Lung (tissue), 11 donors: ENCODE measurements at regions not wholly inside any gene's neighbourhood (a gene's known extent, or its start where the extent isn't known, plus 50 kb on each side); places are given as distances from the start of the nearest gene placed in this dataset.
A peak's percentile ranks its signal among the peaks of the same experiment; 100 is the strongest.

Source experiments
- ATAC-seq: fragments of 200-7000 bp; cut with Tn5 transposase; one replicate; pipeline ENCODE4 v1.9.1; 2020; ENCODE audit warnings: moderate number of reproducible peaks; ENCODE audit not compliant: insufficient read depth, low FRiP score
- DNase-seq, 3 donors: peaks; one replicate each; pipeline ENCODE4 v3.0.0-alpha.2; 2013 to 2017
- H3K27ac ChIP-seq, 2 donors: one replicate each; pipeline ENCODE4 v1.5.1; 2013; ENCODE audit warnings: mild to moderate bottlenecking in 2 of 2, moderate library complexity in 2 of 2, control low read depth in 1 of 2, inconsistent platforms in 1 of 2, low read depth in 1 of 2, low read length in 1 of 2
- H3K27me3 ChIP-seq, 3 donors: one replicate each; pipeline ENCODE4 v1.5.1; 2013; ENCODE audit warnings: low read length in 2 of 3; ENCODE audit not compliant: control insufficient read depth in 3 of 3, insufficient read depth in 3 of 3
- H3K36me3 ChIP-seq, 4 donors: one replicate each; pipeline ENCODE4 v1.5.1; 2013; ENCODE audit warnings: low read length in 4 of 4, mild to moderate bottlenecking in 1 of 4, moderate library complexity in 1 of 4; ENCODE audit not compliant: control insufficient read depth in 4 of 4, insufficient read depth in 4 of 4
- H3K4me1 ChIP-seq, 5 donors: one replicate each; pipeline ENCODE4 v1.5.1; 2013; ENCODE audit warnings: low read length in 5 of 5, mild to moderate bottlenecking in 2 of 5, moderate library complexity in 1 of 5; ENCODE audit not compliant: control insufficient read depth in 5 of 5, insufficient read depth in 5 of 5
- H3K4me3 ChIP-seq: one replicate; pipeline ENCODE4 v1.5.1; 2013; ENCODE audit warnings: mild to moderate bottlenecking, control low read depth, moderate library complexity
- H3K9ac ChIP-seq, 2 donors: one replicate each; pipeline ENCODE4 v1.5.1; 2013; ENCODE audit warnings: low read length in 2 of 2, control low read depth in 1 of 2; ENCODE audit not compliant: insufficient read depth in 1 of 2
- H3K9me3 ChIP-seq, 4 donors: one replicate each; pipeline ENCODE4 v1.5.1; 2013; ENCODE audit warnings: low read length in 3 of 4, mild to moderate bottlenecking in 1 of 4, moderate library complexity in 1 of 4; ENCODE audit not compliant: control insufficient read depth in 4 of 4, insufficient read depth in 3 of 4
- WGBS, 2 donors: extraction: QIAGEN DNeasy Blood & Tissue Kit; methylation state at CpG; one replicate each; pipeline ENCODE4 v1.1.7; 2013; 5-methylcytosine and 5-hydroxymethylcytosine counted together
- TF ChIP-seq, protein P1 (sequence below): IDR thresholded peaks from 2 replicates; pipeline ENCODE4 v1.5.1; 2012; ENCODE audit warnings: mild to moderate bottlenecking; ENCODE audit errors: control extremely low read depth, extremely low read depth
- donor health status: control.
- donor health status: control.
- donor health status: Bipolar disorder and iron deficiency.
- donor health status: healthy.
- donor health status: DM: yes; HTN: yes; CAD: no.

DNA sequence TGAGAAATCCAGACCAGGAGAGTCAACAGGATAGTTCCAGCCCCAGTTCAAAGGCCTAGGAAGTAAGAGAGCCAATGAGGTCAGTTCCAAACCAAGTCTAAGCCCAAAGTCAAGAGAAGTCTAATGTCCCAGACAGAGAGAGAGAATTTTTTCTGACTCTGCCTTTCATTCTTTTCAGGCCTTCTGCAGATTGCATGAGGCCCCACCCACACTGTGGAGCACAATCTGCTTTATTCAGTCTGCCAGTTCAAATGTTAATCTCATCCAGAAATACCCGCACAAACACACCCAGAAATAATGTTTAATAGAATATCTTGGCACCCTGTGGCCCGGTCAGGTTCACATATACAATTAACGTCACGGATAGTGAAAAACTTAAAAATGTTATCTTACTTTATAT lies 962.4 kb upstream of the SOX9 start:
- DNase-seq: no peak
- no peak for ATAC-seq
- H3K27me3 ChIP-seq: no peaks in the 10 kb centered on the region
- H3K9ac ChIP-seq: no peak overlapping the region
- 92 to 94% methylated on average over 4 of the region's 4 CpGs for WGBS, 2 donors
- TF ChIP-seq, protein P1, sequence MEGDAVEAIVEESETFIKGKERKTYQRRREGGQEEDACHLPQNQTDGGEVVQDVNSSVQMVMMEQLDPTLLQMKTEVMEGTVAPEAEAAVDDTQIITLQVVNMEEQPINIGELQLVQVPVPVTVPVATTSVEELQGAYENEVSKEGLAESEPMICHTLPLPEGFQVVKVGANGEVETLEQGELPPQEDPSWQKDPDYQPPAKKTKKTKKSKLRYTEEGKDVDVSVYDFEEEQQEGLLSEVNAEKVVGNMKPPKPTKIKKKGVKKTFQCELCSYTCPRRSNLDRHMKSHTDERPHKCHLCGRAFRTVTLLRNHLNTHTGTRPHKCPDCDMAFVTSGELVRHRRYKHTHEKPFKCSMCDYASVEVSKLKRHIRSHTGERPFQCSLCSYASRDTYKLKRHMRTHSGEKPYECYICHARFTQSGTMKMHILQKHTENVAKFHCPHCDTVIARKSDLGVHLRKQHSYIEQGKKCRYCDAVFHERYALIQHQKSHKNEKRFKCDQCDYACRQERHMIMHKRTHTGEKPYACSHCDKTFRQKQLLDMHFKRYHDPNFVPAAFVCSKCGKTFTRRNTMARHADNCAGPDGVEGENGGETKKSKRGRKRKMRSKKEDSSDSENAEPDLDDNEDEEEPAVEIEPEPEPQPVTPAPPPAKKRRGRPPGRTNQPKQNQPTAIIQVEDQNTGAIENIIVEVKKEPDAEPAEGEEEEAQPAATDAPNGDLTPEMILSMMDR: no peak
- H3K4me3 ChIP-seq: no peak overlapping the region
- no peaks in the 10 kb centered on the region for H3K9me3 ChIP-seq
- no peak overlapping the region for H3K27ac ChIP-seq
- no peaks in the 10 kb centered on the region for H3K4me1 ChIP-seq
- H3K36me3 ChIP-seq: no peaks in the 10 kb centered on the region

DNA sequence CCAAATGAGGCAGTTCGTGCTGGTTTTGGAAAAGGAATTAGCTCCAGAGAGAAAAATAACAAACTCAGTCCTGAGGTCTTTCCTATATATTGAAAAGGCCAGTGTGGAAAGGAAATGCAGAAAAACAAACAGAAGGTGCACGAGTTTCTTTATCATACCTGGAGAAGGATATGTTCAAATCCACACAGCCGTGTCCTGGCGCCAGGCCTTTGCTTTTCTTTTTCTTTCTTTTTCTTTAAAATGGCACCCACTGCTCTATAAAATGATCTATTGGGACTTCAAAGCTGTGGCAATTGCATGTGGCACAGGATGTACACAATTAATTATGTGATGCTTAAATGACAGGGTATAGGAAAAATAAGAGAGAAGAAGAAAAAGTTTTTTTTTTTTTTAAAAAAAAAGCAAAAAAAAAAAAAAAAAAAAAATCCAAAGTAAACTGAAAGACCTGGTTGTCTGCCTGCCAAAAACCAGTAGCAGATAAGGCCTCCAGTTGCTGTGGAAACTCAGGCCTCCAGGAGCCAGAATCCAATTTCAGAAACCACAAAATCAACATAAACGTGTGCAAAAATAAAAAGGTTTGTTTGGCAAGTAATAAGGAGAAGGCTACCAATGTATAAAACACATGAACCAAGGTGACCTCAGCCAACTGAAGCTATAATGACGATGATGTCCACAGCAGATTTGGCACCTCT lies 957.6 kb upstream of the SOX9 start:
- no peaks in the 10 kb centered on the region for H3K27me3 ChIP-seq
- H3K9me3 ChIP-seq: no peaks in the 10 kb centered on the region
- H3K4me3 ChIP-seq: no peak overlapping the region
- 60 to 73% methylated on average over 6 of the region's 6 CpGs for WGBS, 2 donors
- TF ChIP-seq, protein P1: no peak
- peak overlapping the region in 1 of 2 donors; percentile 2 for H3K9ac ChIP-seq
- H3K27ac ChIP-seq: no peak overlapping the region
- peaks cover 0 to 3% (median 0%) of the 10 kb centered on the region in 5 donors for H3K4me1 ChIP-seq
- ATAC-seq: no peak
- H3K36me3 ChIP-seq: no peaks in the 10 kb centered on the region
- peak; percentile 42 to 85 (median 69) for DNase-seq

DNA sequence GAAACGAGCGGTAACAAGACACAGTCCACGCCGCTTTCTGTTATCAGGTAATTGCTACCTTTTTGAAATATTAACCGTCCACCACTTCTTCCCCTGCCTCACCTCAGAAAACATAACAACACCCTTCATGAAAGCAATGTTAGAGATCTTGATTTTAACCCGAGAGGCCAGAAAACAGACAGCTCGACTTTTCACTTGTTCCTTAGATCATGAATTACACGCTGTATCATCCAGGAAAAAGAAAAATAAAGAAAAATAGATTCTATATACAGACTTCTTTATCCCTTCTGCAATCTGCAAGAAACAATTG lies 957.1 kb upstream of the SOX9 start:
- DNase-seq (no peak), ATAC-seq (no peak)
- Histone ChIP-seq H3K9ac (peak overlapping the region in 1 of 2 donors; percentile 2), H3K27ac (no peak overlapping the region), H3K27me3 (no peaks in the 10 kb centered on the region), H3K4me1 (peaks cover 0 to 4% (median 0%) of the 10 kb centered on the region in 5 donors), H3K36me3 (no peaks in the 10 kb centered on the region), H3K4me3 (no peak overlapping the region), H3K9me3 (no peaks in the 10 kb centered on the region)
- TF ChIP-seq, protein P1: no peak
- 69 to 87% methylated on average over 8 of the region's 8 CpGs for WGBS, 2 donors

DNA sequence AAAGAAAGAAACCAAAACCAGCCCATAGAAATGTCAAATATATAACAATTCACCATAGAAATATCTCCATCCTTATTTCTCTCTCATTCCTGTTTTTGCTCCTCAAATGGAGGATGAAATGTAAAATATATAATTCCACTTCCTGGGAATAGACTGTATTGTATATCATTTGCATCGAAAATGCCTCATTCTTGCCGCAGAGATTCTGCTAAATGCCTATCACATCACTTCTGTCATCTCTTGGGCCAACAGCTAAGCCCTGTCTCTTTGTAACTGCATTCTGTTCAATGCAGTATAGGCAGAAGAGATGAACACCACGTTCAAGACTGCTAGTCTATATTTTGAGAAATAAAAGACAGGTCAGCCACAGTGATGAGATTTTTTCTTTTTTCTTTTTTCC lies 956.3 kb upstream of the SOX9 start:
- Histone ChIP-seq H3K36me3 (no peaks in the 10 kb centered on the region), H3K27ac (no peak overlapping the region), H3K27me3 (no peaks in the 10 kb centered on the region), H3K9ac (no peak overlapping the region), H3K9me3 (no peaks in the 10 kb centered on the region), H3K4me3 (no peak overlapping the region), H3K4me1 (peaks cover 0 to 4% (median 0%) of the 10 kb centered on the region in 5 donors)
- DNase-seq: no peak
- no peak for ATAC-seq
- WGBS, 2 donors: 69 to 77% methylated on average over 3 of the region's 3 CpGs
- TF ChIP-seq, protein P1: no peak
